ENCODE measurements at regions not wholly inside any gene's neighbourhood (a gene's known extent, or its start where the extent isn't known, plus 50 kb on each side); places are given as distances from the start of the nearest gene placed in this dataset.

GRCh38 chr2:224126003-224126402, 86.9 kb upstream of the SERPINE2 start:
- TF ChIP-seq, protein P1, sequence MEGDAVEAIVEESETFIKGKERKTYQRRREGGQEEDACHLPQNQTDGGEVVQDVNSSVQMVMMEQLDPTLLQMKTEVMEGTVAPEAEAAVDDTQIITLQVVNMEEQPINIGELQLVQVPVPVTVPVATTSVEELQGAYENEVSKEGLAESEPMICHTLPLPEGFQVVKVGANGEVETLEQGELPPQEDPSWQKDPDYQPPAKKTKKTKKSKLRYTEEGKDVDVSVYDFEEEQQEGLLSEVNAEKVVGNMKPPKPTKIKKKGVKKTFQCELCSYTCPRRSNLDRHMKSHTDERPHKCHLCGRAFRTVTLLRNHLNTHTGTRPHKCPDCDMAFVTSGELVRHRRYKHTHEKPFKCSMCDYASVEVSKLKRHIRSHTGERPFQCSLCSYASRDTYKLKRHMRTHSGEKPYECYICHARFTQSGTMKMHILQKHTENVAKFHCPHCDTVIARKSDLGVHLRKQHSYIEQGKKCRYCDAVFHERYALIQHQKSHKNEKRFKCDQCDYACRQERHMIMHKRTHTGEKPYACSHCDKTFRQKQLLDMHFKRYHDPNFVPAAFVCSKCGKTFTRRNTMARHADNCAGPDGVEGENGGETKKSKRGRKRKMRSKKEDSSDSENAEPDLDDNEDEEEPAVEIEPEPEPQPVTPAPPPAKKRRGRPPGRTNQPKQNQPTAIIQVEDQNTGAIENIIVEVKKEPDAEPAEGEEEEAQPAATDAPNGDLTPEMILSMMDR (conservative IDR thresholded peaks at IDR 0.05; ENCODE audit: low read length), result no peak
- TF ChIP-seq EZH2phosphoT487 (IDR thresholded peaks at IDR 0.05; ENCODE audit: borderline replicate concordance), result no peak
